Astrocyte (in vitro differentiated cells and primary cell): ENCODE measurements at regions not wholly inside any gene's neighbourhood (a gene's known extent, or its start where the extent isn't known, plus 50 kb on each side); places are given as distances from the start of the nearest gene placed in this dataset.

Experiments
- DNase-seq: peaks from one replicate; pipeline ENCODE4 v3.0.0-alpha.2; 2010; ENCODE audit warnings: low read depth
- FAIRE-seq: peaks from 2 replicates; lab custom pipeline; 2011; peaks lifted over from hg19 to GRCh38; lab: Jason Lieb, UNC
- H2AFZ ChIP-seq: 2 replicates; pipeline ENCODE4 v1.6.0; 2012; ENCODE audit warnings: low read depth, low read length, inconsistent platforms
- H3K27ac ChIP-seq: 2 replicates; pipeline ENCODE4 v1.5.1; 2011; ENCODE audit warnings: low read depth, low read length, inconsistent platforms
- H3K27me3 ChIP-seq: 2 replicates; pipeline ENCODE4 v1.6.0; 2011; ENCODE audit warnings: low read length, inconsistent platforms; ENCODE audit not compliant: insufficient read depth
- H3K36me3 ChIP-seq: 2 replicates; pipeline ENCODE4 v1.5.1; 2011; ENCODE audit warnings: low read length, inconsistent platforms; ENCODE audit not compliant: insufficient read depth
- H3K4me1 ChIP-seq: 2 replicates; pipeline ENCODE4 v1.5.1; 2011; ENCODE audit warnings: low read length, inconsistent platforms; ENCODE audit not compliant: insufficient read depth
- H3K4me2 ChIP-seq: 2 replicates; pipeline ENCODE4 v1.6.0; 2012; ENCODE audit warnings: low read length, inconsistent platforms
- H3K4me3 ChIP-seq: 2 replicates; pipeline ENCODE4 v1.5.1; 2011; ENCODE audit warnings: low read depth, mild to moderate bottlenecking, low read length, inconsistent platforms; ENCODE audit not compliant: insufficient read depth
- H3K79me2 ChIP-seq: 2 replicates; pipeline ENCODE4 v1.6.0; 2012; ENCODE audit warnings: mild to moderate bottlenecking, low read length, inconsistent platforms; ENCODE audit not compliant: insufficient read depth
- H3K9ac ChIP-seq: 2 replicates; pipeline ENCODE4 v1.6.0; 2012; ENCODE audit warnings: mild to moderate bottlenecking, low read length, inconsistent platforms
- H3K9me3 ChIP-seq: 2 replicates; pipeline ENCODE4 v1.5.1; 2012; ENCODE audit warnings: low read depth, mild to moderate bottlenecking, low read length, inconsistent platforms; ENCODE audit not compliant: insufficient read depth
- H4K20me1 ChIP-seq: 2 replicates; pipeline ENCODE4 v1.6.0; 2012; ENCODE audit warnings: low read length, inconsistent platforms; ENCODE audit not compliant: insufficient read depth
- H3K27ac Mint-ChIP-seq: one replicate; pipeline ENCODE4 v1.8.0; 2021; ENCODE audit warnings: mild to moderate bottlenecking, mixed read lengths; ENCODE audit not compliant: unreplicated experiment
- H3K27me3 Mint-ChIP-seq: one replicate; pipeline ENCODE4 v1.8.0; 2021; ENCODE audit warnings: low read depth, mixed read lengths; ENCODE audit not compliant: unreplicated experiment
- H3K36me3 Mint-ChIP-seq: one replicate; pipeline ENCODE4 v1.8.0; 2021; ENCODE audit warnings: low read depth, mixed read lengths; ENCODE audit not compliant: unreplicated experiment
- H3K4me1 Mint-ChIP-seq: one replicate; pipeline ENCODE4 v1.8.0; 2021; ENCODE audit warnings: low read depth, mixed read lengths; ENCODE audit not compliant: unreplicated experiment
- H3K4me3 Mint-ChIP-seq: one replicate; pipeline ENCODE4 v1.8.0; 2021; ENCODE audit warnings: mild to moderate bottlenecking, moderate library complexity, mixed read lengths; ENCODE audit not compliant: unreplicated experiment
- H3K9me3 Mint-ChIP-seq: one replicate; pipeline ENCODE4 v1.8.0; 2021; ENCODE audit warnings: mild to moderate bottlenecking, mixed read lengths; ENCODE audit not compliant: unreplicated experiment
- EZH2 ChIP-seq: IDR thresholded peaks from 2 replicates; pipeline ENCODE4 v1.6.1; 2012; ENCODE audit warnings: mild to moderate bottlenecking, low read length, inconsistent platforms; ENCODE audit not compliant: insufficient read depth
- TF ChIP-seq, protein P1 (sequence below): IDR thresholded peaks from 2 replicates; pipeline ENCODE4 v1.5.1; 2011; ENCODE audit warnings: low read depth, mild to moderate bottlenecking, inconsistent platforms, low read length, moderate library complexity; ENCODE audit not compliant: insufficient read depth

DNA sequence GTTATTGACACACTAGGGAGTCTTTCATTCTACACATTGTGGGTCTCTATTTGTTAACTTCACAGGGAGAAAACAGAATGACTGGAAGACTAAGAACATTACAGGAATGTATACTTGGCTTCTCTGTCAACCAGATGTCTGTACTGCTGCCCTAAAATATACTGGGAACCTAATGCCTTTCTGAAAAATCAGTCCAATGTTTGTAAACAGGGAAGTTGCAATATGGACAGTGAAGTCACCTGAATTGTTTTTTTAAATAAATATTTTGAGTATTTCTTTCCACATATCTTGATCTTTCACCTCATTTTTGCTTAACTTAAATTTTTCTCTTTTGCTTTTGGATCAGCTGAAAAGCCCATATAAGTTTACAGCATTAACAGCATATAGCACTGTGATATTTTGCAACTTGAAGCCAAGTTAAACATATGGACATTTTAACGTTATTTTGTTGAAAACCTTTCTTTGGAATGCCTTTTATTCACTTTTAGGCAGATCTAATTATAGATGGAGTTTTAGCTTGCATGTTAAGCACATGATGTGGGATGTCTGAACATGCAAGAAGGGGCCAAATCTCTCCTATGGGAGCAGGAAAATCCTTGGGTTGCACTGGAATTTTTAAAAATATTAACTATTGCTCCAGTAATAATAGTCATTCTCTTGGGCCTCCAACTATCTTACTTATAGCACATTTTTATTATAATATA, 137.7 kb upstream of the TWIST2 start:
- H3K27ac ChIP-seq = no peak overlapping the region
- Mint-ChIP-seq H3K27me3 (peaks cover 17% of the 10 kb centered on the region), H3K36me3 (no peaks in the 10 kb centered on the region), H3K9me3 (no peaks in the 10 kb centered on the region), H3K4me1 (no peaks in the 10 kb centered on the region), H3K27ac (no peak overlapping the region), H3K4me3 (no peak overlapping the region)
- no peak overlapping the region for H3K4me3 ChIP-seq
- H3K79me2 ChIP-seq = no peaks in the 10 kb centered on the region
- H4K20me1 ChIP-seq = no peaks in the 10 kb centered on the region
- TF ChIP-seq, protein P1, sequence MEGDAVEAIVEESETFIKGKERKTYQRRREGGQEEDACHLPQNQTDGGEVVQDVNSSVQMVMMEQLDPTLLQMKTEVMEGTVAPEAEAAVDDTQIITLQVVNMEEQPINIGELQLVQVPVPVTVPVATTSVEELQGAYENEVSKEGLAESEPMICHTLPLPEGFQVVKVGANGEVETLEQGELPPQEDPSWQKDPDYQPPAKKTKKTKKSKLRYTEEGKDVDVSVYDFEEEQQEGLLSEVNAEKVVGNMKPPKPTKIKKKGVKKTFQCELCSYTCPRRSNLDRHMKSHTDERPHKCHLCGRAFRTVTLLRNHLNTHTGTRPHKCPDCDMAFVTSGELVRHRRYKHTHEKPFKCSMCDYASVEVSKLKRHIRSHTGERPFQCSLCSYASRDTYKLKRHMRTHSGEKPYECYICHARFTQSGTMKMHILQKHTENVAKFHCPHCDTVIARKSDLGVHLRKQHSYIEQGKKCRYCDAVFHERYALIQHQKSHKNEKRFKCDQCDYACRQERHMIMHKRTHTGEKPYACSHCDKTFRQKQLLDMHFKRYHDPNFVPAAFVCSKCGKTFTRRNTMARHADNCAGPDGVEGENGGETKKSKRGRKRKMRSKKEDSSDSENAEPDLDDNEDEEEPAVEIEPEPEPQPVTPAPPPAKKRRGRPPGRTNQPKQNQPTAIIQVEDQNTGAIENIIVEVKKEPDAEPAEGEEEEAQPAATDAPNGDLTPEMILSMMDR = no peak
- no peak for TF ChIP-seq EZH2
- H2AFZ ChIP-seq = no peak overlapping the region
- H3K4me1 ChIP-seq = no peaks in the 10 kb centered on the region
- peaks cover 2% of the 10 kb centered on the region for H3K27me3 ChIP-seq
- no peak for FAIRE-seq
- H3K4me2 ChIP-seq = no peak overlapping the region
- no peak for DNase-seq
- H3K36me3 ChIP-seq = no peaks in the 10 kb centered on the region
- H3K9ac ChIP-seq = no peak overlapping the region
- H3K9me3 ChIP-seq = no peaks in the 10 kb centered on the region

- Mint-ChIP-seq H3K9me3 (no peaks in the 10 kb centered on the region), H3K36me3 (no peaks in the 10 kb centered on the region), H3K4me3 (no peak overlapping the region), H3K27ac (no peak overlapping the region), H3K27me3 (peaks cover 17% of the 10 kb centered on the region), H3K4me1 (no peaks in the 10 kb centered on the region)
- Histone ChIP-seq H3K27ac (no peak overlapping the region), H3K36me3 (no peaks in the 10 kb centered on the region), H3K4me3 (no peak overlapping the region), H4K20me1 (no peaks in the 10 kb centered on the region), H3K4me1 (no peaks in the 10 kb centered on the region), H3K9ac (no peak overlapping the region), H2AFZ (no peak overlapping the region), H3K9me3 (no peaks in the 10 kb centered on the region), H3K79me2 (no peaks in the 10 kb centered on the region), H3K27me3 (peaks cover 2% of the 10 kb centered on the region), H3K4me2 (no peak overlapping the region)
- DNase-seq (no peak), FAIRE-seq (no peak)
- no peak for TF ChIP-seq EZH2
- TF ChIP-seq, protein P1 = no peak
Measured at GRCh38 chr2:238710787-238711186, 137.1 kb upstream of the TWIST2 start.

DNA sequence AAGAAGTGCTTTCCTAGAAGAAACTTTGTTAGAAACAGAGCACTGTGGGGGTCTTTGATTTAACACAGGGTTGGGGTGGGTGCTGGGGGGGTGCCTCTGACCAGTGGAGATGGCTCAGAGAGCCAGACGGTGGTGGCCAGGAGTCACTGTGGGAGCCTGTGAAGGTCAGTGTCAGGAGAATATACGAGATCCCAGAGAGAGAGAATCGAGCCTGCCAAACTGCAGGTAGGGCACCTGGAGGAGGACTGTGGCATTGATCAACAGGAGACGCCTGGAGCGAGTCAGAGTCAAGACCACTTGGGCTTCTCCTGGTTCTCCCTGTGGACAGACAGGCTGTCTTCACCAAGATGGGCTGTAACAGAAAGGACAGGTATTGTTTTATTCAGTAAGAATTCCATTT, 136.5 kb upstream of the TWIST2 start:
- Histone ChIP-seq H3K9ac (no peak overlapping the region), H3K9me3 (no peaks in the 10 kb centered on the region), H3K27ac (no peak overlapping the region), H3K4me2 (no peak overlapping the region), H2AFZ (no peak overlapping the region), H3K36me3 (no peaks in the 10 kb centered on the region), H3K4me1 (no peaks in the 10 kb centered on the region), H3K4me3 (no peak overlapping the region), H4K20me1 (no peaks in the 10 kb centered on the region), H3K27me3 (peaks cover 2% of the 10 kb centered on the region), H3K79me2 (no peaks in the 10 kb centered on the region)
- FAIRE-seq = no peak
- no peak for DNase-seq
- no peak overlapping the region for H3K27ac Mint-ChIP-seq
- H3K27me3 Mint-ChIP-seq = peaks cover 18% of the 10 kb centered on the region
- no peaks in the 10 kb centered on the region for H3K4me1 Mint-ChIP-seq
- no peaks in the 10 kb centered on the region for H3K36me3 Mint-ChIP-seq
- TF ChIP-seq EZH2 = no peak
- TF ChIP-seq, protein P1 = no peak
- no peaks in the 10 kb centered on the region for H3K9me3 Mint-ChIP-seq
- no peak overlapping the region for H3K4me3 Mint-ChIP-seq
